Osteocyte (in vitro differentiated cells): ENCODE measurements at regions not wholly inside any gene's neighbourhood (a gene's known extent, or its start where the extent isn't known, plus 50 kb on each side); places are given as distances from the start of the nearest gene placed in this dataset.

Experiments
- DNase-seq: peaks from one replicate; pipeline ENCODE4 v3.0.0; 2021; ENCODE audit warnings: mixed read lengths; ENCODE audit not compliant: unreplicated experiment; ENCODE audit errors: extremely low spot score
- H3K27ac Mint-ChIP-seq: one replicate; pipeline ENCODE4 v1.8.0; 2021; ENCODE audit warnings: mild to moderate bottlenecking, mixed read lengths; ENCODE audit not compliant: unreplicated experiment
- H3K27me3 Mint-ChIP-seq: one replicate; pipeline ENCODE4 v1.8.0; 2021; ENCODE audit warnings: mixed read lengths; ENCODE audit not compliant: unreplicated experiment
- H3K36me3 Mint-ChIP-seq: one replicate; pipeline ENCODE4 v1.8.0; 2021; ENCODE audit warnings: mixed read lengths; ENCODE audit not compliant: unreplicated experiment
- H3K4me1 Mint-ChIP-seq: one replicate; pipeline ENCODE4 v1.8.0; 2021; ENCODE audit warnings: mixed read lengths; ENCODE audit not compliant: unreplicated experiment
- H3K4me3 Mint-ChIP-seq: one replicate; pipeline ENCODE4 v1.8.0; 2021; ENCODE audit warnings: mild to moderate bottlenecking, moderate library complexity, mixed read lengths; ENCODE audit not compliant: unreplicated experiment
- H3K9me3 Mint-ChIP-seq: one replicate; pipeline ENCODE4 v1.8.0; 2021; ENCODE audit warnings: mixed read lengths; ENCODE audit not compliant: unreplicated experiment
- CTCF ChIP-seq: fragments of 200-600 bp; sonication (generic); IDR thresholded peaks from 2 replicates; pipeline ENCODE4 v1.5.0; 2021; ENCODE audit warnings: antibody characterized with exemption, mild to moderate bottlenecking, moderate library complexity

GRCh38 chr5:39501397-39501796 lies 76.6 kb upstream of the DAB2 start:
- H3K27me3 Mint-ChIP-seq, result no peaks in the 10 kb centered on the region
- peak; percentile 18 for TF ChIP-seq CTCF
- H3K9me3 Mint-ChIP-seq, result no peaks in the 10 kb centered on the region
- H3K36me3 Mint-ChIP-seq, result no peaks in the 10 kb centered on the region
- H3K4me1 Mint-ChIP-seq, result peaks cover 69% of the 10 kb centered on the region
- DNase-seq, result no peak
- peak overlapping the region; percentile 96 for H3K27ac Mint-ChIP-seq
- H3K4me3 Mint-ChIP-seq, result no peak overlapping the region

- Mint-ChIP-seq H3K27ac (peak overlapping the region; percentile 96), H3K36me3 (no peaks in the 10 kb centered on the region), H3K27me3 (no peaks in the 10 kb centered on the region), H3K4me1 (peaks cover 72% of the 10 kb centered on the region), H3K4me3 (no peak overlapping the region), H3K9me3 (no peaks in the 10 kb centered on the region)
- TF ChIP-seq CTCF, result no peak
- no peak for DNase-seq
Measured at GRCh38 chr5:39500551-39501175, 75.9 kb upstream of the DAB2 start.

GRCh38 chr5:39498278-39498952 lies 73.6 kb upstream of the DAB2 start:
- no peak for TF ChIP-seq CTCF
- no peaks in the 10 kb centered on the region for H3K27me3 Mint-ChIP-seq
- peak overlapping the region; percentile 96 for H3K27ac Mint-ChIP-seq
- no peaks in the 10 kb centered on the region for H3K36me3 Mint-ChIP-seq
- no peaks in the 10 kb centered on the region for H3K9me3 Mint-ChIP-seq
- no peak overlapping the region for H3K4me3 Mint-ChIP-seq
- DNase-seq, result no peak
- H3K4me1 Mint-ChIP-seq, result peaks cover 85% of the 10 kb centered on the region

- Mint-ChIP-seq H3K4me3 (no peak overlapping the region), H3K9me3 (peaks cover 2% of the 10 kb centered on the region), H3K27ac (no peak overlapping the region), H3K36me3 (no peaks in the 10 kb centered on the region), H3K4me1 (peaks cover 77% of the 10 kb centered on the region), H3K27me3 (no peaks in the 10 kb centered on the region)
- TF ChIP-seq CTCF, result no peak
- DNase-seq, result no peak
Measured at GRCh38 chr5:39497322-39497721, 72.5 kb upstream of the DAB2 start.

GRCh38 chr5:39495227-39495626 lies 70.4 kb upstream of the DAB2 start:
- DNase-seq, result no peak
- Mint-ChIP-seq H3K36me3 (peaks cover 5% of the 10 kb centered on the region), H3K9me3 (peaks cover 14% of the 10 kb centered on the region), H3K4me1 (peaks cover 57% of the 10 kb centered on the region), H3K27ac (peak overlapping the region; percentile 96), H3K4me3 (no peak overlapping the region), H3K27me3 (no peaks in the 10 kb centered on the region)
- TF ChIP-seq CTCF, result no peak
